ENCODE measurements at regions not wholly inside any gene's neighbourhood (a gene's known extent, or its start where the extent isn't known, plus 50 kb on each side); places are given as distances from the start of the nearest gene placed in this dataset.

- in situ Hi-C loops (cut with HindIII; ENCODE audit: low sequenced_read_pairs), result no loop called here
- H3K4me3 ChIP-seq (ENCODE audit: low read depth, low read length), result no peak overlapping the region
- TF ChIP-seq CTCF (IDR thresholded peaks at IDR 0.05; ENCODE audit: low read depth, low read length, missing control alignments), result no peak
- no peak for DNase-seq (ENCODE audit: low read depth)
Observed at GRCh38 chr5:15320871-15321270, 179.1 kb upstream of the FBXL7 start.

- DNase-seq (ENCODE audit: low read depth), result no peak
- no peak overlapping the region for H3K4me3 ChIP-seq (ENCODE audit: low read depth, low read length)
- no peak for TF ChIP-seq CTCF (IDR thresholded peaks at IDR 0.05; ENCODE audit: low read depth, low read length, missing control alignments)
- in situ Hi-C loops (cut with HindIII; ENCODE audit: low sequenced_read_pairs), result no loop called here
Observed at GRCh38 chr5:15304914-15305834, 194.8 kb upstream of the FBXL7 start.

- TF ChIP-seq CTCF (IDR thresholded peaks at IDR 0.05; ENCODE audit: low read depth, low read length, missing control alignments), result no peak
- in situ Hi-C loops (cut with HindIII; ENCODE audit: low sequenced_read_pairs), result no loop called here
- no peak for DNase-seq (ENCODE audit: low read depth)
- no peak overlapping the region for H3K4me3 ChIP-seq (ENCODE audit: low read depth, low read length)
Observed at GRCh38 chr5:15304066-15304731, 195.8 kb upstream of the FBXL7 start.

- TF ChIP-seq CTCF (IDR thresholded peaks at IDR 0.05; ENCODE audit: low read depth, low read length, missing control alignments), result no peak
Observed at GRCh38 chr5:15300141-15300540, 199.8 kb upstream of the FBXL7 start.

GRCh38 chr5:15290953-15291352 lies 209.0 kb upstream of the FBXL7 start:
- in situ Hi-C loops (cut with HindIII; ENCODE audit: low sequenced_read_pairs), result no loop called here
- DNase-seq (ENCODE audit: low read depth), result no peak
- TF ChIP-seq CTCF (IDR thresholded peaks at IDR 0.05; ENCODE audit: low read depth, low read length, missing control alignments), result no peak
- no peak overlapping the region for H3K4me3 ChIP-seq (ENCODE audit: low read depth, low read length)

More at GRCh38 chr5:15300141-15300540, 199.8 kb upstream of the FBXL7 start:
- no peak overlapping the region for H3K4me3 ChIP-seq (ENCODE audit: low read depth, low read length)
- in situ Hi-C loops (cut with HindIII; ENCODE audit: low sequenced_read_pairs), result no loop called here
- no peak for DNase-seq (ENCODE audit: low read depth)

- DNase-seq (ENCODE audit: low read depth), result no peak
- peak; percentile 17 for TF ChIP-seq CTCF (IDR thresholded peaks at IDR 0.05; ENCODE audit: low read depth, low read length, missing control alignments)
Observed at GRCh38 chr5:15286650-15287049, 213.3 kb upstream of the FBXL7 start.

More at GRCh38 chr5:15286650-15287049, 213.3 kb upstream of the FBXL7 start:
- in situ Hi-C loops (cut with HindIII; ENCODE audit: low sequenced_read_pairs), result no loop called here
- no peak overlapping the region for H3K4me3 ChIP-seq (ENCODE audit: low read depth, low read length)
